Peyer's patch (tissue), 4 donors: ENCODE measurements at regions not wholly inside any gene's neighbourhood (a gene's known extent, or its start where the extent isn't known, plus 50 kb on each side); places are given as distances from the start of the nearest gene placed in this dataset.

ENCODE experiments used
- CTCF ChIP-seq, 6 experiments: fragments of 450-650 bp in 4 of 6; fragments of 200-600 bp in 2 of 6; sonication (generic) in 1 of 6; IDR thresholded peaks; one replicate each; pipeline ENCODE4 v1.5.1; 2017 to 2019; ENCODE audit warnings: antibody characterized with exemption in 6 of 6, mild to moderate bottlenecking in 3 of 6, moderate library complexity in 1 of 6
- POLR2A ChIP-seq, 2 donors: fragments of 450-650 bp; IDR thresholded peaks; one replicate each; pipeline ENCODE4 v1.5.1; 2017; ENCODE audit warnings: antibody characterized with exemption in 2 of 2, mild to moderate bottlenecking in 2 of 2, moderate library complexity in 2 of 2

DNA sequence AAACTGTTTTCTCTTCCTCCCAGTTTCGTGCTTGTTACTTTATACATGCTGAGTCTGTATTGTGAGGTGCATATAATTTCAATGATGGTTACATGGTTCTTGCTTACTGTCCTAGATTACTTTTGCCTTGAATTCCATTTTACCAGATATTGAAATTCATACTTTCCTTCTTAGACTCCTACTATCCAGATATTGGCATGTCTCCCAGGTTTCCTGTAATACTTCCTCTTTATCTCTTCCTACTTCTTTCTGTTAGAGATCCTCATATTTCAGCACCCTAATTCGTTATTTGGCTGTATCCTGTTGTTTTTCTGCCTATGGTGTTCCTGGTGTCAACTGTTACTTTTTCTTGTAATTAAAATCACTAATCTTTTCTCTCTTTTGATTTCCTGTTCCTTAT lies 522.1 kb downstream of the CCDC171 start:
- TF ChIP-seq CTCF (IDR thresholded peaks at IDR 0.05): no peak
- no peak for TF ChIP-seq POLR2A (IDR thresholded peaks at IDR 0.05)
